Uterus (tissue), 3 donors: ENCODE measurements at regions not wholly inside any gene's neighbourhood (a gene's known extent, or its start where the extent isn't known, plus 50 kb on each side); places are given as distances from the start of the nearest gene placed in this dataset.

Experiments
- DNase-seq, 2 donors: peaks; one replicate each; pipeline ENCODE4 v3.0.0-alpha.2; 2019 to 2020
- H3K27ac ChIP-seq, 2 donors: fragments of 200-600 bp; sonication (generic); 1 replicate in 1 of 2; 2 replicates in 1 of 2; pipeline ENCODE4 v1.5.1; 2016 to 2018
- H3K27me3 ChIP-seq, 2 donors: fragments of 200-600 bp; sonication (generic); one replicate each; pipeline ENCODE4 v1.5.1; 2018 to 2019; ENCODE audit warnings: control low read depth in 1 of 2
- H3K36me3 ChIP-seq, 2 donors: fragments of 200-600 bp; sonication (generic); one replicate each; pipeline ENCODE4 v1.5.1; 2019; ENCODE audit warnings: control low read depth in 1 of 2
- H3K4me1 ChIP-seq, 2 donors: fragments of 200-600 bp; sonication (generic); one replicate each; pipeline ENCODE4 v1.5.1; 2018 to 2019; ENCODE audit warnings: control low read depth in 1 of 2
- H3K4me3 ChIP-seq, 2 donors: fragments of 200-600 bp; sonication (generic); 1 replicate in 1 of 2; 2 replicates in 1 of 2; pipeline ENCODE4 v1.5.1; 2018 to 2019; ENCODE audit warnings: mild to moderate bottlenecking in 1 of 2
- H3K9me3 ChIP-seq, 2 donors: fragments of 200-600 bp; sonication (generic); one replicate each; pipeline ENCODE4 v1.5.1; 2019; ENCODE audit warnings: control low read depth in 1 of 2
- POLR2A ChIP-seq, 2 donors: fragments of 450-650 bp; IDR thresholded peaks; one replicate each; pipeline ENCODE4 v1.6.1; 2016; ENCODE audit warnings: antibody characterized with exemption in 2 of 2, mild to moderate bottlenecking in 1 of 2, moderate library complexity in 1 of 2
- intact Hi-C: fragments of 100-400 bp; cut with DNase I; formaldehyde crosslinking; loops from one replicate; pipeline ENCODE4 v1.15.1; 2023; ENCODE audit warnings: low total_unique reads
- TF ChIP-seq, protein P1 (sequence below), 4 experiments: fragments of 200-600 bp in 2 of 4; fragments of 450-650 bp in 2 of 4; sonication (generic) in 2 of 4; IDR thresholded peaks; one replicate each; pipeline ENCODE4 v1.5.1; 2016 to 2019; ENCODE audit warnings: antibody characterized with exemption in 4 of 4, mild to moderate bottlenecking in 2 of 4, moderate library complexity in 1 of 4
- donor health status: DM: yes; HTN: yes; CAD: no.

- no peaks in the 10 kb centered on the region for H3K36me3 ChIP-seq
- intact Hi-C loops, result no loop called here
- TF ChIP-seq, protein P1, sequence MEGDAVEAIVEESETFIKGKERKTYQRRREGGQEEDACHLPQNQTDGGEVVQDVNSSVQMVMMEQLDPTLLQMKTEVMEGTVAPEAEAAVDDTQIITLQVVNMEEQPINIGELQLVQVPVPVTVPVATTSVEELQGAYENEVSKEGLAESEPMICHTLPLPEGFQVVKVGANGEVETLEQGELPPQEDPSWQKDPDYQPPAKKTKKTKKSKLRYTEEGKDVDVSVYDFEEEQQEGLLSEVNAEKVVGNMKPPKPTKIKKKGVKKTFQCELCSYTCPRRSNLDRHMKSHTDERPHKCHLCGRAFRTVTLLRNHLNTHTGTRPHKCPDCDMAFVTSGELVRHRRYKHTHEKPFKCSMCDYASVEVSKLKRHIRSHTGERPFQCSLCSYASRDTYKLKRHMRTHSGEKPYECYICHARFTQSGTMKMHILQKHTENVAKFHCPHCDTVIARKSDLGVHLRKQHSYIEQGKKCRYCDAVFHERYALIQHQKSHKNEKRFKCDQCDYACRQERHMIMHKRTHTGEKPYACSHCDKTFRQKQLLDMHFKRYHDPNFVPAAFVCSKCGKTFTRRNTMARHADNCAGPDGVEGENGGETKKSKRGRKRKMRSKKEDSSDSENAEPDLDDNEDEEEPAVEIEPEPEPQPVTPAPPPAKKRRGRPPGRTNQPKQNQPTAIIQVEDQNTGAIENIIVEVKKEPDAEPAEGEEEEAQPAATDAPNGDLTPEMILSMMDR (IDR thresholded peaks at IDR 0.05), result no peak
- no peak for TF ChIP-seq POLR2A (IDR thresholded peaks at IDR 0.05)
These were observed 56.7 kb upstream of the MAGI1 start for GRCh38 chr3:66095295-66096001.

GRCh38 chr3:66093981-66094380 lies 55.3 kb upstream of the MAGI1 start:
- TF ChIP-seq POLR2A (IDR thresholded peaks at IDR 0.05), result no peak
- TF ChIP-seq, protein P1 (IDR thresholded peaks at IDR 0.05), result no peak
- Histone ChIP-seq H3K27me3 (no peaks in the 10 kb centered on the region), H3K27ac (no peak overlapping the region), H3K36me3 (no peaks in the 10 kb centered on the region), H3K4me1 (no peaks in the 10 kb centered on the region), H3K4me3 (no peak overlapping the region), H3K9me3 (no peaks in the 10 kb centered on the region)
- intact Hi-C loops, result no loop called here
- no peak for DNase-seq

More at GRCh38 chr3:66095295-66096001, 56.7 kb upstream of the MAGI1 start:
- DNase-seq, result no peak
- no peaks in the 10 kb centered on the region for H3K27me3 ChIP-seq
- no peak overlapping the region for H3K4me3 ChIP-seq
- H3K27ac ChIP-seq, result no peak overlapping the region
- H3K9me3 ChIP-seq, result no peaks in the 10 kb centered on the region
- H3K4me1 ChIP-seq, result no peaks in the 10 kb centered on the region

GRCh38 chr3:66092175-66092995 lies 53.7 kb upstream of the MAGI1 start:
- H3K4me1 ChIP-seq, result no peaks in the 10 kb centered on the region
- H3K9me3 ChIP-seq, result no peaks in the 10 kb centered on the region
- no peaks in the 10 kb centered on the region for H3K27me3 ChIP-seq
- DNase-seq, result no peak
- intact Hi-C loops, result no loop called here
- TF ChIP-seq, protein P1 (IDR thresholded peaks at IDR 0.05), result no peak
- TF ChIP-seq POLR2A (IDR thresholded peaks at IDR 0.05), result no peak
- H3K27ac ChIP-seq, result peak overlapping the region in 1 of 2 donors; percentile 43
- no peaks in the 10 kb centered on the region for H3K36me3 ChIP-seq
- no peak overlapping the region for H3K4me3 ChIP-seq
